ENCODE measurements at regions not wholly inside any gene's neighbourhood (a gene's known extent, or its start where the extent isn't known, plus 50 kb on each side); places are given as distances from the start of the nearest gene placed in this dataset.
A peak's percentile ranks its signal among the peaks of the same experiment; 100 is the strongest.

- no peak for DNase-seq
These were observed 841.9 kb upstream of the HS3ST1 start for GRCh38 chr4:12270546-12270945.

GRCh38 chr4:12265554-12265953 lies 836.9 kb upstream of the HS3ST1 start:
- DNase-seq: no peak

GRCh38 chr4:12260453-12260852 lies 831.8 kb upstream of the HS3ST1 start:
- no peak for DNase-seq

- no peak for DNase-seq
These were observed 816.3 kb upstream of the HS3ST1 start for GRCh38 chr4:12244973-12245372.

- no peak for DNase-seq
These were observed 813.7 kb upstream of the HS3ST1 start for GRCh38 chr4:12242354-12242753.

- DNase-seq: no peak
These were observed 811.4 kb upstream of the HS3ST1 start for GRCh38 chr4:12239897-12240636.

GRCh38 chr4:12231098-12231497 lies 802.4 kb upstream of the HS3ST1 start:
- no peak for DNase-seq

- DNase-seq: no peak
These were observed 792.3 kb upstream of the HS3ST1 start for GRCh38 chr4:12221031-12221430.

- DNase-seq: no peak
These were observed 782.9 kb upstream of the HS3ST1 start for GRCh38 chr4:12211636-12212035.

GRCh38 chr4:12207396-12207795 lies 778.7 kb upstream of the HS3ST1 start:
- DNase-seq: no peak

- DNase-seq: no peak
These were observed 777.4 kb upstream of the HS3ST1 start for GRCh38 chr4:12206091-12206490.

GRCh38 chr4:12203945-12204344 lies 775.3 kb upstream of the HS3ST1 start:
- no peak for DNase-seq

GRCh38 chr4:12200226-12200625 lies 771.5 kb upstream of the HS3ST1 start:
- no peak for DNase-seq

- peak; percentile 13 to 21 for DNase-seq
These were observed 757.8 kb upstream of the HS3ST1 start for GRCh38 chr4:12186526-12186925.

GRCh38 chr4:12178614-12179610 lies 750.2 kb upstream of the HS3ST1 start:
- DNase-seq: no peak

GRCh38 chr4:12177416-12177815 lies 748.7 kb upstream of the HS3ST1 start:
- DNase-seq: no peak

- DNase-seq: no peak
These were observed 744.8 kb upstream of the HS3ST1 start for GRCh38 chr4:12173496-12173895.

- no peak for DNase-seq
These were observed 743.7 kb upstream of the HS3ST1 start for GRCh38 chr4:12172198-12172973.

- no peak for DNase-seq
These were observed 741.6 kb upstream of the HS3ST1 start for GRCh38 chr4:12170308-12170707.

GRCh38 chr4:12165616-12166015 lies 736.9 kb upstream of the HS3ST1 start:
- DNase-seq: no peak

- DNase-seq: no peak
These were observed 717.6 kb upstream of the HS3ST1 start for GRCh38 chr4:12146339-12146738.

- no peak for DNase-seq
These were observed 717.1 kb upstream of the HS3ST1 start for GRCh38 chr4:12145768-12146167.

GRCh38 chr4:12145106-12145505 lies 716.4 kb upstream of the HS3ST1 start:
- no peak for DNase-seq
